HepG2 (cell line): ENCODE measurements at regions not wholly inside any gene's neighbourhood (a gene's known extent, or its start where the extent isn't known, plus 50 kb on each side); places are given as distances from the start of the nearest gene placed in this dataset.

ENCODE experiments used
- ATAC-seq: fragments of 200-7000 bp; cut with Tn5 transposase; 3 replicates; pipeline ENCODE4 v1.9.1; 2020; ENCODE audit warnings: mild to moderate bottlenecking, moderate library complexity
- BruUV-seq: library from RNA; stranded (reverse); fragments of 400-500 nt; replicated peaks from 2 replicates; lab custom pipeline; 2021; lab: Mats Ljungman, UMichigan
- CTCF ChIA-PET: fragments of 300-600 bp; formaldehyde crosslinking; extraction: SDS; loops from one replicate; lab custom pipeline; 2021; ENCODE audit warnings: low total read pairs, inconsistent platforms, low intra/inter-chr PET ratio; lab: Yijun Ruan, JAX
- POLR2A ChIA-PET: fragments of 350-600 bp; sonication (Branson Sonifier 250); formaldehyde crosslinking; loops from one replicate; lab custom pipeline; 2020; ENCODE audit warnings: antibody characterized with exemption, inconsistent platforms; lab: Yijun Ruan, JAX
- DNase-seq: peaks from one replicate; pipeline ENCODE4 v3.0.0-alpha.2; 2015; ENCODE audit warnings: low spot score
- FAIRE-seq: peaks from 3 replicates; lab custom pipeline; 2011; peaks lifted over from hg19 to GRCh38; lab: Jason Lieb, UNC
- H2AFZ ChIP-seq: one replicate; pipeline ENCODE4 v1.6.1; 2011; ENCODE audit warnings: low read length, inconsistent platforms
- H3K27ac ChIP-seq: fragments of 300-600 bp; 3 replicates; pipeline ENCODE4 v1.8.0; 2011; ENCODE audit warnings: mixed run types, mild to moderate bottlenecking, mixed read lengths, low read length, inconsistent platforms; ENCODE audit not compliant: insufficient read depth; ENCODE audit errors: extremely low read length
- H3K27me3 ChIP-seq, 2 experiments: fragments of 200-600 bp in 1 of 2; 2 replicates in 1 of 2; 3 replicates in 1 of 2; pipeline versions ENCODE4 v1.6.0 to v1.8.0; 2011; ENCODE audit warnings: low read length in 2 of 2, mild to moderate bottlenecking in 2 of 2, moderate library complexity in 2 of 2, inconsistent platforms in 1 of 2; ENCODE audit not compliant: insufficient read depth in 2 of 2, control insufficient read depth in 1 of 2
- H3K36me3 ChIP-seq, 2 experiments: fragments of 200-600 bp in 1 of 2; replicated peaks in 1 of 2; 2 replicates in 1 of 2; 3 replicates in 1 of 2; pipeline versions ENCODE4 v1.5.1 to v1.8.0; 2011; ENCODE audit warnings: low read length in 2 of 2, inconsistent platforms in 1 of 2; ENCODE audit not compliant: insufficient read depth in 2 of 2, control insufficient read depth in 1 of 2
- H3K4me1 ChIP-seq: 2 replicates; pipeline ENCODE4 v1.5.1; 2012; ENCODE audit warnings: low read length, inconsistent platforms; ENCODE audit not compliant: insufficient read depth
- H3K4me2 ChIP-seq: 2 replicates; pipeline ENCODE4 v1.6.0; 2011; ENCODE audit warnings: low read depth, low read length, inconsistent platforms
- H3K4me3 ChIP-seq, 3 experiments: fragments of 200-600 bp in 1 of 3; sonication (generic), shearing (Covaris generic) in 1 of 3; replicated peaks in 1 of 3; 2 replicates each; pipeline ENCODE4 v1.5.1; 2011 to 2016; ENCODE audit warnings: low read length in 3 of 3, inconsistent platforms in 2 of 3, low read depth in 2 of 3, mild to moderate bottlenecking in 2 of 3, control low read depth in 1 of 3, mixed read lengths in 1 of 3; ENCODE audit not compliant: insufficient read depth in 1 of 3
- H3K79me2 ChIP-seq: one replicate; pipeline ENCODE4 v1.6.1; 2011; ENCODE audit warnings: low read length, inconsistent platforms; ENCODE audit not compliant: insufficient read depth
- H3K9ac ChIP-seq: 2 replicates; pipeline ENCODE4 v1.6.0; 2011; ENCODE audit warnings: mild to moderate bottlenecking, low read depth, low read length, inconsistent platforms; ENCODE audit not compliant: insufficient read depth
- H3K9me3 ChIP-seq: 2 replicates; pipeline ENCODE4 v1.5.1; 2012; ENCODE audit warnings: mild to moderate bottlenecking, low read length
- H4K20me1 ChIP-seq: 2 replicates; pipeline ENCODE4 v1.6.0; 2011; ENCODE audit warnings: inconsistent platforms, mild to moderate bottlenecking, low read length, moderate library complexity; ENCODE audit not compliant: insufficient read depth
- ATF7 ChIP-seq, 2 experiments: fragments of 450-650 bp in 1 of 2; sonication (generic) in 1 of 2; formaldehyde crosslinking in 1 of 2; IDR thresholded peaks; 2 replicates each; pipeline versions ENCODE4 v1.4.0 to v1.6.1; 2016 to 2020; ENCODE audit warnings: antibody characterized with exemption in 1 of 2, mild to moderate bottlenecking in 1 of 2, missing genetic modification reagents in 1 of 2
- CAMTA2 ChIP-seq: sonication (generic); formaldehyde crosslinking; IDR thresholded peaks from 2 replicates; pipeline ENCODE4 v1.4.0; 2020; ENCODE audit warnings: mild to moderate bottlenecking, missing genetic modification reagents, borderline replicate concordance
- NFIB ChIP-seq: sonication (generic); formaldehyde crosslinking; IDR thresholded peaks from 2 replicates; pipeline ENCODE4 v1.9.0; 2021; ENCODE audit warnings: missing genetic modification reagents, mild to moderate bottlenecking, borderline replicate concordance
- RFX5 ChIP-seq: IDR thresholded peaks from 2 replicates; pipeline ENCODE4 v1.6.1; 2011; ENCODE audit warnings: low read depth, low read length, improper control_type of control experiment
- SYNCRIP ChIP-seq: fragments of 200-400 bp; formaldehyde crosslinking; IDR thresholded peaks from 2 replicates; pipeline ENCODE4 v1.6.1; 2018; ENCODE audit warnings: mild to moderate bottlenecking, low read depth, low read length; ENCODE audit not compliant: insufficient read depth
- ZBTB21 ChIP-seq: sonication (generic); formaldehyde crosslinking; IDR thresholded peaks from 2 replicates; pipeline ENCODE4 v1.4.0; 2020; ENCODE audit warnings: missing genetic modification reagents
- ZMYM3 ChIP-seq: sonication (generic); formaldehyde crosslinking; IDR thresholded peaks from 2 replicates; pipeline ENCODE4 v1.5.1; 2020; ENCODE audit warnings: mild to moderate bottlenecking, missing genetic modification reagents
- ZNF777 ChIP-seq: sonication (generic); formaldehyde crosslinking; IDR thresholded peaks from 2 replicates; pipeline ENCODE4 v1.4.0; 2020; ENCODE audit warnings: missing genetic modification reagents
- WGBS: methylation state at CpG from one replicate; pipeline ENCODE4 v1.1.6; 2017; ENCODE audit warnings: low lambda C conversion rate; 5-methylcytosine and 5-hydroxymethylcytosine counted together
- in situ Hi-C: cut with HindIII; loops from 2 replicates; pipeline ENCODE4 v1.10.0; 2017; ENCODE audit warnings: low pct_unique_long_range_greater_than_20kb; ENCODE audit not compliant: extremely low pct_ligation_motif_present
- intact Hi-C: fragments of 100-400 bp; cut with micrococcal nuclease; formaldehyde crosslinking; loops from one replicate; pipeline ENCODE4 v1.10.0; 2022; ENCODE audit not compliant: unreplicated experiment
- TF ChIP-seq, protein P1 (sequence below): sonication (generic); formaldehyde crosslinking; conservative IDR thresholded peaks from 2 replicates; pipeline ENCODE4 v1.4.0; 2020; ENCODE audit warnings: missing genetic modification reagents
- TF ChIP-seq, protein P2 (sequence below): sonication (generic); formaldehyde crosslinking; IDR thresholded peaks from 2 replicates; pipeline ENCODE4 v1.4.0; 2020; ENCODE audit warnings: missing genetic modification reagents, mild to moderate bottlenecking, borderline replicate concordance
- TF ChIP-seq, protein P3 (sequence below): fragments of 450-650 bp; IDR thresholded peaks from 2 replicates; pipeline ENCODE4 v1.6.1; 2017

DNA sequence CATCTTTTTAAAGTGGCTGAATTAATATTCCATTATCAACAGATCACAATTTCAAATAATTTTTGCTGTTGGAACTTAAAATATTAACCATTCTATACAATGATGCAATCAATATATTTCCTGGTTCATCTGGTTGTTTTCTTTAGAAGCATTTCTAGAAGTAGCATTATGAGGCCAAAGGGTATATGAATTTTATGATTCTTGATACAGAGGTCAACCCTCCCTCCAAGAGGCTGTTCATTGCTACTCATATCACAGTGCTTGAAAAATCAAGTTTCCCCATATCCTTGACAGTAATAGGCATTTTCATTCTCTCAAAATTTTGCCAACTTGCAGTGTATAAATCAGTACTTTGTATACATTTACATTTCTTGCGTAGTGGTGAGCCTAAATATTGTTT lies 312.6 kb downstream of the BMPER start:
- Histone ChIP-seq H3K4me1 (no peaks in the 10 kb centered on the region), H3K4me2 (no peak overlapping the region), H2AFZ (no peak overlapping the region), H4K20me1 (no peaks in the 10 kb centered on the region), H3K4me3 (no peak overlapping the region), H3K27me3 (peaks cover 1 to 11% of the 10 kb centered on the region in 2 experiments; a peak in 1 of 5 replicates), H3K9me3 (no peaks in the 10 kb centered on the region), H3K36me3 (no peaks in the 10 kb centered on the region), H3K79me2 (no peaks in the 10 kb centered on the region), H3K27ac (no peak overlapping the region), H3K9ac (no peak overlapping the region)
- CTCF ChIA-PET = no interaction called here
- ATAC-seq (no peak), FAIRE-seq (no peak), DNase-seq (no peak)
- intact Hi-C loops = no loop called here
- TF ChIP-seq NFIB (CRISPR knock-in tag) = no peak
- TF ChIP-seq ZBTB21 (CRISPR knock-in tag) = no peak
- TF ChIP-seq, protein P1, sequence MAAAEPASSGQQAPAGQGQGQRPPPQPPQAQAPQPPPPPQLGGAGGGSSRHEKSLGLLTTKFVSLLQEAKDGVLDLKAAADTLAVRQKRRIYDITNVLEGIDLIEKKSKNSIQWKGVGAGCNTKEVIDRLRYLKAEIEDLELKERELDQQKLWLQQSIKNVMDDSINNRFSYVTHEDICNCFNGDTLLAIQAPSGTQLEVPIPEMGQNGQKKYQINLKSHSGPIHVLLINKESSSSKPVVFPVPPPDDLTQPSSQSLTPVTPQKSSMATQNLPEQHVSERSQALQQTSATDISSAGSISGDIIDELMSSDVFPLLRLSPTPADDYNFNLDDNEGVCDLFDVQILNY (CRISPR knock-in tag) = no peak
- no peak for TF ChIP-seq ZMYM3 (CRISPR knock-in tag)
- peak; percentile 56; the same call in 1 of the 2 replicates for TF ChIP-seq ATF7 (IDR thresholded peaks at IDR 0.05)
- no peak for TF ChIP-seq ATF7 (CRISPR knock-in tag; IDR thresholded peaks at IDR 0.05)
- TF ChIP-seq SYNCRIP = no peak
- no peak for TF ChIP-seq CAMTA2
- 2% methylated on average over 1 of the region's 1 CpG for WGBS
- in situ Hi-C loops = no loop called here
- POLR2A ChIA-PET = no interaction called here
- no TSS peak for BruUV-seq

DNA sequence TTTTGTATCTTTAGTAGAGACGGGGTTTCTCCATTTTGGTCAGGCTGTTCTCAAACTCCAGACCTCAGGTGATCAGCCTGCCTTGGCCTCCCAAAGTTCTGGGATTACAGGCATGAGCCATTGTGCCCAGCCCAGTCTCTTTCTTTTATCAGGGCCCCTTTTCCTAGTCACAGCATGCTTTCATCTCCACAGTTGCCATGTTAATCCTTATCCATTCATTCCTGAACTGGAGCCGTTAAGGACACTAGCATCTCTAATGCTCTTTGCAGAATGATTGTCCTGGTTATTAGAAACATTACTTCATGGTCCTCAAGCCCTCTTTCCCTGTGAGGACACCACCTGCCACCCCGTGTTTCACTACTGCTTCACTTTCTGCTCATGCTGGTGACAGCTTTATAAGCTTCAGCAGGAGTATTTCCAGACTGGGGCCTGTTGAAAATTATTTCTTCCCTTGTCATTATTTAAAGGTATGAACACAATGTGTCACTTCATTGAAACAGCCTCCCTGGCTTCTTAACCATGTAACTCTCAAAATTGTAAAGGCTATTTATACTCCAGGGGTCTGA lies 313.9 kb downstream of the BMPER start:
- in situ Hi-C loops (no loop called here), intact Hi-C loops (no loop called here)
- POLR2A ChIA-PET = no interaction called here
- Histone ChIP-seq H3K4me2 (no peak overlapping the region), H3K36me3 (no peaks in the 10 kb centered on the region), H3K9me3 (no peaks in the 10 kb centered on the region), H4K20me1 (no peaks in the 10 kb centered on the region), H3K4me1 (no peaks in the 10 kb centered on the region), H3K27me3 (peaks cover 1 to 11% of the 10 kb centered on the region in 2 experiments; a peak in 1 of 5 replicates), H2AFZ (no peak overlapping the region), H3K27ac (no peak overlapping the region), H3K4me3 (no peak overlapping the region), H3K9ac (no peak overlapping the region), H3K79me2 (no peaks in the 10 kb centered on the region)
- ATAC-seq (no peak), DNase-seq (no peak), FAIRE-seq (no peak)
- no TSS peak for BruUV-seq
- CTCF ChIA-PET = no interaction called here
- 0% methylated on average over 3 of the region's 3 CpGs for WGBS
- TF ChIP-seq RFX5 (no peak), ZNF777 (no peak)
- TF ChIP-seq, protein P2, sequence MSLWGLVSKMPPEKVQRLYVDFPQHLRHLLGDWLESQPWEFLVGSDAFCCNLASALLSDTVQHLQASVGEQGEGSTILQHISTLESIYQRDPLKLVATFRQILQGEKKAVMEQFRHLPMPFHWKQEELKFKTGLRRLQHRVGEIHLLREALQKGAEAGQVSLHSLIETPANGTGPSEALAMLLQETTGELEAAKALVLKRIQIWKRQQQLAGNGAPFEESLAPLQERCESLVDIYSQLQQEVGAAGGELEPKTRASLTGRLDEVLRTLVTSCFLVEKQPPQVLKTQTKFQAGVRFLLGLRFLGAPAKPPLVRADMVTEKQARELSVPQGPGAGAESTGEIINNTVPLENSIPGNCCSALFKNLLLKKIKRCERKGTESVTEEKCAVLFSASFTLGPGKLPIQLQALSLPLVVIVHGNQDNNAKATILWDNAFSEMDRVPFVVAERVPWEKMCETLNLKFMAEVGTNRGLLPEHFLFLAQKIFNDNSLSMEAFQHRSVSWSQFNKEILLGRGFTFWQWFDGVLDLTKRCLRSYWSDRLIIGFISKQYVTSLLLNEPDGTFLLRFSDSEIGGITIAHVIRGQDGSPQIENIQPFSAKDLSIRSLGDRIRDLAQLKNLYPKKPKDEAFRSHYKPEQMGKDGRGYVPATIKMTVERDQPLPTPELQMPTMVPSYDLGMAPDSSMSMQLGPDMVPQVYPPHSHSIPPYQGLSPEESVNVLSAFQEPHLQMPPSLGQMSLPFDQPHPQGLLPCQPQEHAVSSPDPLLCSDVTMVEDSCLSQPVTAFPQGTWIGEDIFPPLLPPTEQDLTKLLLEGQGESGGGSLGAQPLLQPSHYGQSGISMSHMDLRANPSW (CRISPR knock-in tag) = no peak
- TF ChIP-seq, protein P3, sequence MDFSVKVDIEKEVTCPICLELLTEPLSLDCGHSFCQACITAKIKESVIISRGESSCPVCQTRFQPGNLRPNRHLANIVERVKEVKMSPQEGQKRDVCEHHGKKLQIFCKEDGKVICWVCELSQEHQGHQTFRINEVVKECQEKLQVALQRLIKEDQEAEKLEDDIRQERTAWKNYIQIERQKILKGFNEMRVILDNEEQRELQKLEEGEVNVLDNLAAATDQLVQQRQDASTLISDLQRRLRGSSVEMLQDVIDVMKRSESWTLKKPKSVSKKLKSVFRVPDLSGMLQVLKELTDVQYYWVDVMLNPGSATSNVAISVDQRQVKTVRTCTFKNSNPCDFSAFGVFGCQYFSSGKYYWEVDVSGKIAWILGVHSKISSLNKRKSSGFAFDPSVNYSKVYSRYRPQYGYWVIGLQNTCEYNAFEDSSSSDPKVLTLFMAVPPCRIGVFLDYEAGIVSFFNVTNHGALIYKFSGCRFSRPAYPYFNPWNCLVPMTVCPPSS = no peak
